GM21825 (cell line): ENCODE measurements at regions not wholly inside any gene's neighbourhood (a gene's known extent, or its start where the extent isn't known, plus 50 kb on each side); places are given as distances from the start of the nearest gene placed in this dataset.
A peak's percentile ranks its signal among the peaks of the same experiment; 100 is the strongest.
"Not testable (repeated sequence)": the region's sequence is repeated elsewhere in the genome, so short reads cannot be mapped to it uniquely, and the experiment has no call there.

Experiments used
- ATAC-seq: cut with Tn5 transposase; IDR thresholded peaks from one replicate; pipeline ENCODE4 v1.9.1; 2021; ENCODE audit warnings: mild to moderate bottlenecking, moderate library complexity; ENCODE audit not compliant: unreplicated experiment

GRCh38 chr5:165015126-165015525 is 1509.7 kb downstream of the MAT2B start:
- no peak for ATAC-seq

GRCh38 chr5:165015547-165015946 is 1510.1 kb downstream of the MAT2B start:
- ATAC-seq = no peak

GRCh38 chr5:165026971-165027370 is 1521.6 kb downstream of the MAT2B start:
- ATAC-seq = no peak

GRCh38 chr5:165028356-165028755 is 1522.9 kb downstream of the MAT2B start:
- ATAC-seq = no peak

GRCh38 chr5:165029099-165029870 is 1523.9 kb downstream of the MAT2B start:
- ATAC-seq = peak; percentile 50

- ATAC-seq = no peak
Observed at GRCh38 chr5:165030971-165031370, 1525.6 kb downstream of the MAT2B start.

GRCh38 chr5:165031371-165031770 is 1526.0 kb downstream of the MAT2B start:
- no peak for ATAC-seq

- ATAC-seq = no peak
Observed at GRCh38 chr5:165035520-165035919, 1530.1 kb downstream of the MAT2B start.

- no peak for ATAC-seq
Observed at GRCh38 chr5:165039748-165040147, 1534.3 kb downstream of the MAT2B start.

- ATAC-seq = not testable (repeated sequence)
Observed at GRCh38 chr5:165045941-165046340, 1540.5 kb downstream of the MAT2B start.

GRCh38 chr5:165055476-165055875 is 1550.1 kb downstream of the MAT2B start:
- no peak for ATAC-seq

GRCh38 chr5:165057145-165057544 is 1551.7 kb downstream of the MAT2B start:
- no peak for ATAC-seq

- ATAC-seq = no peak
Observed at GRCh38 chr5:165066751-165067385, 1561.4 kb downstream of the MAT2B start.

- no peak for ATAC-seq
Observed at GRCh38 chr5:165076686-165077085, 1571.3 kb downstream of the MAT2B start.

- no peak for ATAC-seq
Observed at GRCh38 chr5:165079389-165079788, 1574.0 kb downstream of the MAT2B start.

- ATAC-seq = no peak
Observed at GRCh38 chr5:165083394-165083793, 1578.0 kb downstream of the MAT2B start.

- ATAC-seq = no peak
Observed at GRCh38 chr5:165086465-165086864, 1581.0 kb downstream of the MAT2B start.

GRCh38 chr5:165094782-165095181 is 1589.4 kb downstream of the MAT2B start:
- no peak for ATAC-seq

GRCh38 chr5:165101709-165102108 is 1596.3 kb downstream of the MAT2B start:
- no peak for ATAC-seq

- no peak for ATAC-seq
Observed at GRCh38 chr5:165104611-165105010, 1599.2 kb downstream of the MAT2B start.

- no peak for ATAC-seq
Observed at GRCh38 chr5:165108809-165109208, 1603.4 kb downstream of the MAT2B start.

GRCh38 chr5:165119175-165119574 is 1613.8 kb downstream of the MAT2B start:
- ATAC-seq = no peak
